ENCODE measurements at regions not wholly inside any gene's neighbourhood (a gene's known extent, or its start where the extent isn't known, plus 50 kb on each side); places are given as distances from the start of the nearest gene placed in this dataset.
A peak's percentile ranks its signal among the peaks of the same experiment; 100 is the strongest.

- TF ChIP-seq JUND (IDR thresholded peaks at IDR 0.05; ENCODE audit: low read depth) = no peak
- DNase-seq (ENCODE audit: low read depth in 1 of 2, low spot score in 1 of 2) = peak in 1 of 2 experiments; percentile 22
- in situ Hi-C loops (cut with HindIII; ENCODE audit: low pct_unique_long_range_greater_than_20kb, low sequenced_read_pairs) = no loop called here
Measured at GRCh38 chr11:88420165-88420791, 82.7 kb upstream of the CTSC start.

DNA sequence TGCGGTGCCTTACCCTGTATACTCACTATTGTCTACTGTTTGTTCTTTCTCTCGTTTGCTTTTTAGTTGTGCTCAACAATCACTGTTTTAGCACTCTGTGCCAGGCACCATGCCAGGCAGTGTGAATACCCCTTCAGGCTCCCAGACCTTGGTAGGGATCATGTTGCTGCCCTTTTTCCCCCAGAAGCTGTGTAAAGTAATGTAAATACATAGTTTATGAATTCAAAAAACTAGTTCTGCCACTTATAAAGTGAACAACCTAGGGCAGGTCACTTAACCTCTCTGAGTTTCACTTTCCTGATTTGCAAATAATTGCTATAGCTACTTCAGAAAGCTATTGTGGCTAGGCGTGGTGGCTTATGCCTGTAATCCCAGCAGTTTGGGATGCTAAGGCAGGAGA is 81.0 kb upstream of the CTSC start:
- DNase-seq (ENCODE audit: low read depth in 1 of 2, low spot score in 1 of 2) = peak in 1 of 2 experiments; percentile 47
- no peak for TF ChIP-seq JUND (IDR thresholded peaks at IDR 0.05; ENCODE audit: low read depth)
- in situ Hi-C loops (cut with HindIII; ENCODE audit: low pct_unique_long_range_greater_than_20kb, low sequenced_read_pairs) = no loop called here

DNA sequence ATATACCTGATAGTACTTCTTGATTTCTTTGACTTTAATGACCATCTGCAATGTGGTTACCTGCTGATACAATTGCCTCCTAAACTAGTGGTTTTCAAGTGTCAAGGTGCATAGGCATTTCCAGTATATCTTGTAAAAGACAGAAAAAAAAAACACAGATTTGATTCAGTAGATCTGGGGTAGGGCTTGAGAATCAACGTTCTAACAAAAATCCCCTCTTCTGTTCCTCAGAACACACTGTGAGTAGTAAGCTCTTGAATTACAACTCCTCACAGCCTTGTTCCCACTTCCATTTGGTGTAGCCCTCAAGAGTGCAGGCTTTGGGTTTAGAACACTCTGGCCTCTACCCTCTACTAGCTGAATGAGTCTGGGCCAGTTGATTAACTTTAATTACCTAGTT is 78.0 kb upstream of the CTSC start:
- DNase-seq (ENCODE audit: low read depth in 1 of 2, low spot score in 1 of 2) = no peak
- in situ Hi-C loops (cut with HindIII; ENCODE audit: low pct_unique_long_range_greater_than_20kb, low sequenced_read_pairs) = no loop called here
- TF ChIP-seq JUND (IDR thresholded peaks at IDR 0.05; ENCODE audit: low read depth) = no peak

DNA sequence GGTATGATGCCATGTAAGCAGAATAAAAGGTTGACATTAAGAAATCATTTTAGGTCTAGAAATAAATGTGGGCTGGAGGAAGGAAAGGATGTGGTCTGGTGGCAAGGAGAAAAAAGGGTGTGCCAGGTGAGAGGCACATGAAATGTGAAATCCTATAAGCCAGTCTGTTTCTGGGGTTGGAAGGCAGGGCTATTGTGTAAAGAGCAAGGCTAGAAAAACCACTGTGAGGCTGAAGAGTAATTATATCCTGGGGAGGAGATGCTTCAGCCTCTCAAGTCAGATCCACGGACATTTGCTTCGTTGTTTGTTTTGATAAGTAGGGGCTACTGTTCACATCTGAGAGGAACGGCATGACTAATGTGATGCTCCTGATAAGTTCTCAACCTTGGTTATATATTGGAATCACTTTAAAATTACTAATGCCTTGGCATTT is 77.5 kb upstream of the CTSC start:
- DNase-seq (ENCODE audit: low read depth in 1 of 2, low spot score in 1 of 2) = no peak
- no peak for TF ChIP-seq JUND (IDR thresholded peaks at IDR 0.05; ENCODE audit: low read depth)
- in situ Hi-C loops (cut with HindIII; ENCODE audit: low pct_unique_long_range_greater_than_20kb, low sequenced_read_pairs) = no loop called here

- no peak for TF ChIP-seq JUND (IDR thresholded peaks at IDR 0.05; ENCODE audit: low read depth)
- in situ Hi-C loops (cut with HindIII; ENCODE audit: low pct_unique_long_range_greater_than_20kb, low sequenced_read_pairs) = no loop called here
- DNase-seq (ENCODE audit: low read depth in 1 of 2, low spot score in 1 of 2) = no peak
Measured at GRCh38 chr11:88414385-88414861, 76.9 kb upstream of the CTSC start.

DNA sequence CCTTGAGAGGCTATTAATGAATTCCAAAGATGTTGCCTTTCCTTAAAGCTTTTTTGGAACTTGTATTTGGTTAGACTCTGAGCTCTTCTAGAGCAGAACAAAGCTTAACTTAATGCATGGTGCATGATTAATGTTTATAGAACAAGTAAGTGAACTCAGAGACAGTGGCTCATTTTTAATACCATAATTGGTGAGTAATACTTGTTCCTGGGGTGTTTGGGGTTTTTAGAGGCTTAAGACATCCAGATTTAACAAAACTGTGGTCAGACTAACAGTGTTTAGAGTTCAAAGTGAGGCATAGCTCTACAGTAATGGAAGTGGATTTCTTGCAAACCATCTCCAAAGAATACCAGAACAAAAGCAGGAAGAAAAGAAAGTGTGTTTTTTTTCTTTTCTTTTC is 73.7 kb upstream of the CTSC start:
- TF ChIP-seq JUND (IDR thresholded peaks at IDR 0.05; ENCODE audit: low read depth) = no peak
- in situ Hi-C loops (cut with HindIII; ENCODE audit: low pct_unique_long_range_greater_than_20kb, low sequenced_read_pairs) = no loop called here
- DNase-seq (ENCODE audit: low read depth in 1 of 2, low spot score in 1 of 2) = no peak

GRCh38 chr11:88410656-88411055 is 73.1 kb upstream of the CTSC start:
- in situ Hi-C loops (cut with HindIII; ENCODE audit: low pct_unique_long_range_greater_than_20kb, low sequenced_read_pairs) = no loop called here
- TF ChIP-seq JUND (IDR thresholded peaks at IDR 0.05; ENCODE audit: low read depth) = no peak

GRCh38 chr11:88410056-88410455 is 72.5 kb upstream of the CTSC start:
- in situ Hi-C loops (cut with HindIII; ENCODE audit: low pct_unique_long_range_greater_than_20kb, low sequenced_read_pairs) = no loop called here
- no peak for DNase-seq (ENCODE audit: low read depth in 1 of 2, low spot score in 1 of 2)
- TF ChIP-seq JUND (IDR thresholded peaks at IDR 0.05; ENCODE audit: low read depth) = no peak

More at GRCh38 chr11:88410656-88411055, 73.1 kb upstream of the CTSC start:
- DNase-seq (ENCODE audit: low read depth in 1 of 2, low spot score in 1 of 2) = no peak

DNA sequence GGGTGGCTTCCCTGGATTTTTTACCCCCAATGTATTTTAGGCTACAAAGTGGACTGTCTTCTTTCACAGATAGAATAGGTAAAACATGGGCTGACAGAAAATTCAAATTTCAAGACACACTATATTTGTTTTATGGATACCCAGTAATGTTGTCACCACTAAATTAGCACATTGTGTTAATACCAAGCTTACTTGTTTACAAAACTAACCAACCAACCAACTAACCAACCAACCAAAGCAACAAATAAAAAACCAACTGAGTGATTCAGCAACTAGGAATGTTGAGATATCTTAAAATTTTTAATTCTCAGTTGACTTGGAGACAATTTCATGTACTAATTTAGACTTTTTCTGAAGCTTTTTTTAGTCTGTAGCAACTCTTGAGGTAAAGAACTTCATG is 69.3 kb upstream of the CTSC start:
- DNase-seq (ENCODE audit: low read depth in 1 of 2, low spot score in 1 of 2) = no peak

GRCh38 chr11:88405853-88406252 is 68.3 kb upstream of the CTSC start:
- DNase-seq (ENCODE audit: low read depth in 1 of 2, low spot score in 1 of 2) = no peak
- in situ Hi-C loops (cut with HindIII; ENCODE audit: low pct_unique_long_range_greater_than_20kb, low sequenced_read_pairs) = no loop called here
- no peak for TF ChIP-seq JUND (IDR thresholded peaks at IDR 0.05; ENCODE audit: low read depth)

More for the DNA sequence above, 69.3 kb upstream of the CTSC start:
- TF ChIP-seq JUND (IDR thresholded peaks at IDR 0.05; ENCODE audit: low read depth) = no peak
- in situ Hi-C loops (cut with HindIII; ENCODE audit: low pct_unique_long_range_greater_than_20kb, low sequenced_read_pairs) = no loop called here

- in situ Hi-C loops (cut with HindIII; ENCODE audit: low pct_unique_long_range_greater_than_20kb, low sequenced_read_pairs) = no loop called here
- no peak for TF ChIP-seq JUND (IDR thresholded peaks at IDR 0.05; ENCODE audit: low read depth)
- DNase-seq (ENCODE audit: low read depth in 1 of 2, low spot score in 1 of 2) = no peak
Measured at GRCh38 chr11:88404932-88405710, 67.6 kb upstream of the CTSC start.

DNA sequence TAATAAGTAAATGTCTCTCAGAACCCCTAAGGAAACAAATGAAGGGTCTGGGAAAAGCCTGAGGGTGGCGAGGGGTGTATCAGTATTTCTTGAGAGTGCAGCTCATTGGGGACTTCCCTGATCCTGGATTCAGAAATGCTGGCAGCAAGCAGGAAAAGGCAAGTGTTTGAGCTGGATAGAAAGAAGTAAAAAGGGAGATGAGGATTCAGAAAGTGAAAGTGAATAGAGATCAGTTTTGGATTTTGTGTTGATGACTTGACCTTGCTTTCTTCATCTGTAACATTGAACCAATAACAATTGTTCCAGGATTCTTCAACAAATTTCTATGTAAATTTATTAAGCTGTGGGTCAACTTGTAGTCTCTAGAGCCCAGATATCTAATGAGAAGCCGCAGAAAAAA is 66.9 kb upstream of the CTSC start:
- DNase-seq (ENCODE audit: low read depth in 1 of 2, low spot score in 1 of 2) = no peak
- no peak for TF ChIP-seq JUND (IDR thresholded peaks at IDR 0.05; ENCODE audit: low read depth)
- in situ Hi-C loops (cut with HindIII; ENCODE audit: low pct_unique_long_range_greater_than_20kb, low sequenced_read_pairs) = no loop called here

- no peak for TF ChIP-seq JUND (IDR thresholded peaks at IDR 0.05; ENCODE audit: low read depth)
- in situ Hi-C loops (cut with HindIII; ENCODE audit: low pct_unique_long_range_greater_than_20kb, low sequenced_read_pairs) = no loop called here
- DNase-seq (ENCODE audit: low read depth in 1 of 2, low spot score in 1 of 2) = no peak
Measured at GRCh38 chr11:88402784-88403183, 65.2 kb upstream of the CTSC start.
